ENCODE measurements at regions not wholly inside any gene's neighbourhood (a gene's known extent, or its start where the extent isn't known, plus 50 kb on each side); places are given as distances from the start of the nearest gene placed in this dataset.

DNA sequence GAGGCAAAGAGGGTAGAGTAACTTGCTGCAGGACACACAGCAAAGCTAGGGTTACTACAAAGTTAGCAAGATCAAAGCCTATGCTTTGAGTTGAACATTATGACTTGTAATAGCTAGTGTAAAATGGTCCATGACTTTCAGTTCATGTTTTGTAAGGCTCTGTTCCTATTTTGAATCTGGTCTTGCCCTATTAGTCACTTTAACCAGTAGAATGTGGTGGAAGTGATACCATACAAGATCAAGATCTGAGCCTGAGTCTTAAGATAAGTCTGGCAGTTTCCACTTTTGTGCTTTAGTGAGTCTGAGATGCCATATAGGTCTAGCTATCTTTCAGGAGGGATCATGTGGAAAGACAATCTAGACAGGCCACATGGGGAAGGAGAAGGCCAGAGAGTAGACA is 282.1 kb upstream of the BRINP3 start (continued):
- no peak for TF ChIP-seq CBFB (CRISPR knock-in tag; IDR thresholded peaks at IDR 0.05)
- TF ChIP-seq NCOR1 (IDR thresholded peaks at IDR 0.05), result peak; percentile 46
- TF ChIP-seq HMG20A (CRISPR knock-in tag; conservative IDR thresholded peaks at IDR 0.05), result no peak
- peak; percentile 51; the same call in 1 of the 2 replicates for TF ChIP-seq TEAD4 (IDR thresholded peaks at IDR 0.05; ENCODE audit: low read length)
- TF ChIP-seq TEAD4 (CRISPR knock-in tag; IDR thresholded peaks at IDR 0.05; ENCODE audit: borderline replicate concordance), result no peak
- TF ChIP-seq RBFOX2 (IDR thresholded peaks at IDR 0.05; ENCODE audit: low read depth, low read length), result no peak
- TF ChIP-seq, protein P1, sequence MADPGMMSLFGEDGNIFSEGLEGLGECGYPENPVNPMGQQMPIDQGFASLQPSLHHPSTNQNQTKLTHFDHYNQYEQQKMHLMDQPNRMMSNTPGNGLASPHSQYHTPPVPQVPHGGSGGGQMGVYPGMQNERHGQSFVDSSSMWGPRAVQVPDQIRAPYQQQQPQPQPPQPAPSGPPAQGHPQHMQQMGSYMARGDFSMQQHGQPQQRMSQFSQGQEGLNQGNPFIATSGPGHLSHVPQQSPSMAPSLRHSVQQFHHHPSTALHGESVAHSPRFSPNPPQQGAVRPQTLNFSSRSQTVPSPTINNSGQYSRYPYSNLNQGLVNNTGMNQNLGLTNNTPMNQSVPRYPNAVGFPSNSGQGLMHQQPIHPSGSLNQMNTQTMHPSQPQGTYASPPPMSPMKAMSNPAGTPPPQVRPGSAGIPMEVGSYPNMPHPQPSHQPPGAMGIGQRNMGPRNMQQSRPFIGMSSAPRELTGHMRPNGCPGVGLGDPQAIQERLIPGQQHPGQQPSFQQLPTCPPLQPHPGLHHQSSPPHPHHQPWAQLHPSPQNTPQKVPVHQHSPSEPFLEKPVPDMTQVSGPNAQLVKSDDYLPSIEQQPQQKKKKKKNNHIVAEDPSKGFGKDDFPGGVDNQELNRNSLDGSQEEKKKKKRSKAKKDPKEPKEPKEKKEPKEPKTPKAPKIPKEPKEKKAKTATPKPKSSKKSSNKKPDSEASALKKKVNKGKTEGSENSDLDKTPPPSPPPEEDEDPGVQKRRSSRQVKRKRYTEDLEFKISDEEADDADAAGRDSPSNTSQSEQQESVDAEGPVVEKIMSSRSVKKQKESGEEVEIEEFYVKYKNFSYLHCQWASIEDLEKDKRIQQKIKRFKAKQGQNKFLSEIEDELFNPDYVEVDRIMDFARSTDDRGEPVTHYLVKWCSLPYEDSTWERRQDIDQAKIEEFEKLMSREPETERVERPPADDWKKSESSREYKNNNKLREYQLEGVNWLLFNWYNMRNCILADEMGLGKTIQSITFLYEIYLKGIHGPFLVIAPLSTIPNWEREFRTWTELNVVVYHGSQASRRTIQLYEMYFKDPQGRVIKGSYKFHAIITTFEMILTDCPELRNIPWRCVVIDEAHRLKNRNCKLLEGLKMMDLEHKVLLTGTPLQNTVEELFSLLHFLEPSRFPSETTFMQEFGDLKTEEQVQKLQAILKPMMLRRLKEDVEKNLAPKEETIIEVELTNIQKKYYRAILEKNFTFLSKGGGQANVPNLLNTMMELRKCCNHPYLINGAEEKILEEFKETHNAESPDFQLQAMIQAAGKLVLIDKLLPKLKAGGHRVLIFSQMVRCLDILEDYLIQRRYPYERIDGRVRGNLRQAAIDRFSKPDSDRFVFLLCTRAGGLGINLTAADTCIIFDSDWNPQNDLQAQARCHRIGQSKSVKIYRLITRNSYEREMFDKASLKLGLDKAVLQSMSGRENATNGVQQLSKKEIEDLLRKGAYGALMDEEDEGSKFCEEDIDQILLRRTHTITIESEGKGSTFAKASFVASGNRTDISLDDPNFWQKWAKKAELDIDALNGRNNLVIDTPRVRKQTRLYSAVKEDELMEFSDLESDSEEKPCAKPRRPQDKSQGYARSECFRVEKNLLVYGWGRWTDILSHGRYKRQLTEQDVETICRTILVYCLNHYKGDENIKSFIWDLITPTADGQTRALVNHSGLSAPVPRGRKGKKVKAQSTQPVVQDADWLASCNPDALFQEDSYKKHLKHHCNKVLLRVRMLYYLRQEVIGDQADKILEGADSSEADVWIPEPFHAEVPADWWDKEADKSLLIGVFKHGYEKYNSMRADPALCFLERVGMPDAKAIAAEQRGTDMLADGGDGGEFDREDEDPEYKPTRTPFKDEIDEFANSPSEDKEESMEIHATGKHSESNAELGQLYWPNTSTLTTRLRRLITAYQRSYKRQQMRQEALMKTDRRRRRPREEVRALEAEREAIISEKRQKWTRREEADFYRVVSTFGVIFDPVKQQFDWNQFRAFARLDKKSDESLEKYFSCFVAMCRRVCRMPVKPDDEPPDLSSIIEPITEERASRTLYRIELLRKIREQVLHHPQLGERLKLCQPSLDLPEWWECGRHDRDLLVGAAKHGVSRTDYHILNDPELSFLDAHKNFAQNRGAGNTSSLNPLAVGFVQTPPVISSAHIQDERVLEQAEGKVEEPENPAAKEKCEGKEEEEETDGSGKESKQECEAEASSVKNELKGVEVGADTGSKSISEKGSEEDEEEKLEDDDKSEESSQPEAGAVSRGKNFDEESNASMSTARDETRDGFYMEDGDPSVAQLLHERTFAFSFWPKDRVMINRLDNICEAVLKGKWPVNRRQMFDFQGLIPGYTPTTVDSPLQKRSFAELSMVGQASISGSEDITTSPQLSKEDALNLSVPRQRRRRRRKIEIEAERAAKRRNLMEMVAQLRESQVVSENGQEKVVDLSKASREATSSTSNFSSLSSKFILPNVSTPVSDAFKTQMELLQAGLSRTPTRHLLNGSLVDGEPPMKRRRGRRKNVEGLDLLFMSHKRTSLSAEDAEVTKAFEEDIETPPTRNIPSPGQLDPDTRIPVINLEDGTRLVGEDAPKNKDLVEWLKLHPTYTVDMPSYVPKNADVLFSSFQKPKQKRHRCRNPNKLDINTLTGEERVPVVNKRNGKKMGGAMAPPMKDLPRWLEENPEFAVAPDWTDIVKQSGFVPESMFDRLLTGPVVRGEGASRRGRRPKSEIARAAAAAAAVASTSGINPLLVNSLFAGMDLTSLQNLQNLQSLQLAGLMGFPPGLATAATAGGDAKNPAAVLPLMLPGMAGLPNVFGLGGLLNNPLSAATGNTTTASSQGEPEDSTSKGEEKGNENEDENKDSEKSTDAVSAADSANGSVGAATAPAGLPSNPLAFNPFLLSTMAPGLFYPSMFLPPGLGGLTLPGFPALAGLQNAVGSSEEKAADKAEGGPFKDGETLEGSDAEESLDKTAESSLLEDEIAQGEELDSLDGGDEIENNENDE (IDR thresholded peaks at IDR 0.05; ENCODE audit: low read depth, low read length), result no peak
- no peak for TF ChIP-seq POU5F1 (IDR thresholded peaks at IDR 0.05; ENCODE audit: borderline replicate concordance, low read depth, low read length, partially characterized antibody)
- TF ChIP-seq ZNF41 (CRISPR knock-in tag; conservative IDR thresholded peaks at IDR 0.05), result no peak
- TF ChIP-seq ZFX (CRISPR knock-in tag; IDR thresholded peaks at IDR 0.05), result no peak
- TF ChIP-seq, protein P2, sequence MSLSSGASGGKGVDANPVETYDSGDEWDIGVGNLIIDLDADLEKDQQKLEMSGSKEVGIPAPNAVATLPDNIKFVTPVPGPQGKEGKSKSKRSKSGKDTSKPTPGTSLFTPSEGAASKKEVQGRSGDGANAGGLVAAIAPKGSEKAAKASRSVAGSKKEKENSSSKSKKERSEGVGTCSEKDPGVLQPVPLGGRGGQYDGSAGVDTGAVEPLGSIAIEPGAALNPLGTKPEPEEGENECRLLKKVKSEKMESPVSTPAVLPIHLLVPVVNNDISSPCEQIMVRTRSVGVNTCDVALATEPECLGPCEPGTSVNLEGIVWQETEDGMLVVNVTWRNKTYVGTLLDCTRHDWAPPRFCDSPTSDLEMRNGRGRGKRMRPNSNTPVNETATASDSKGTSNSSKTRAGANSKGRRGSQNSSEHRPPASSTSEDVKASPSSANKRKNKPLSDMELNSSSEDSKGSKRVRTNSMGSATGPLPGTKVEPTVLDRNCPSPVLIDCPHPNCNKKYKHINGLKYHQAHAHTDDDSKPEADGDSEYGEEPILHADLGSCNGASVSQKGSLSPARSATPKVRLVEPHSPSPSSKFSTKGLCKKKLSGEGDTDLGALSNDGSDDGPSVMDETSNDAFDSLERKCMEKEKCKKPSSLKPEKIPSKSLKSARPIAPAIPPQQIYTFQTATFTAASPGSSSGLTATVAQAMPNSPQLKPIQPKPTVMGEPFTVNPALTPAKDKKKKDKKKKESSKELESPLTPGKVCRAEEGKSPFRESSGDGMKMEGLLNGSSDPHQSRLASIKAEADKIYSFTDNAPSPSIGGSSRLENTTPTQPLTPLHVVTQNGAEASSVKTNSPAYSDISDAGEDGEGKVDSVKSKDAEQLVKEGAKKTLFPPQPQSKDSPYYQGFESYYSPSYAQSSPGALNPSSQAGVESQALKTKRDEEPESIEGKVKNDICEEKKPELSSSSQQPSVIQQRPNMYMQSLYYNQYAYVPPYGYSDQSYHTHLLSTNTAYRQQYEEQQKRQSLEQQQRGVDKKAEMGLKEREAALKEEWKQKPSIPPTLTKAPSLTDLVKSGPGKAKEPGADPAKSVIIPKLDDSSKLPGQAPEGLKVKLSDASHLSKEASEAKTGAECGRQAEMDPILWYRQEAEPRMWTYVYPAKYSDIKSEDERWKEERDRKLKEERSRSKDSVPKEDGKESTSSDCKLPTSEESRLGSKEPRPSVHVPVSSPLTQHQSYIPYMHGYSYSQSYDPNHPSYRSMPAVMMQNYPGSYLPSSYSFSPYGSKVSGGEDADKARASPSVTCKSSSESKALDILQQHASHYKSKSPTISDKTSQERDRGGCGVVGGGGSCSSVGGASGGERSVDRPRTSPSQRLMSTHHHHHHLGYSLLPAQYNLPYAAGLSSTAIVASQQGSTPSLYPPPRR (CRISPR knock-in tag; IDR thresholded peaks at IDR 0.05; ENCODE audit: borderline replicate concordance), result no peak
- TF ChIP-seq ETV6 (IDR thresholded peaks at IDR 0.05; ENCODE audit: borderline replicate concordance in 1 of 2, low read depth in 2 of 2, low read length in 1 of 2), result no peak
- no peak for TF ChIP-seq ETV6 (CRISPR knock-in tag; IDR thresholded peaks at IDR 0.05; ENCODE audit: borderline replicate concordance)
- peak; percentile 38; the same call in 1 of the 2 replicates for TF ChIP-seq TCF3 (CRISPR knock-in tag; IDR thresholded peaks at IDR 0.05)
